Hematopoietic multipotent progenitor cell treated with erythropoietin and hydrocortisone succinate and interleukin-3 and kit ligand, for 4 days (in vitro differentiated cells): ENCODE measurements at regions not wholly inside any gene's neighbourhood (a gene's known extent, or its start where the extent isn't known, plus 50 kb on each side); places are given as distances from the start of the nearest gene placed in this dataset.
"Not testable (repeated sequence)": the region's sequence is repeated elsewhere in the genome, so short reads cannot be mapped to it uniquely, and the experiment has no call there.

ENCODE experiments used
- DNase-seq: peaks from one replicate; pipeline ENCODE4 v3.0.0-alpha.2; 2015

DNA sequence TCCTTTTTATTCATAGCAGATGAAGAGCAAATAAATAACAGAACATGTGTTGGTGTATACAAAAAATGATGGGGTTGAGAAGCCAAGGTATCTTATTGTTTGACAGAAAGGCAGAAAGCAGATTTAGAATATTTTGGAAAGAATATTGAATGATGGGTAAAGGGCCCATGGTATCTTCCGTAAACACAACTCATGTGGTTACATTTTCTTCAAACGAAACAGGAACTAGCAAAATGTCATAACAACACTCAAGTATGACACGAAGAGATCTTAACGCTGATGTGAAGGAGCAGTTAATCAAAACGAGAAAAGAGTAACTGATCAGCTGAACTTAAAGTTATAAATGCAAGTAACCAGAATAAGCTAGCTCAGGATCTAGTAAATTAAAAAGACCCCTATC, 195.7 kb upstream of the GK2 start:
- DNase-seq = peak; percentile 83

DNA sequence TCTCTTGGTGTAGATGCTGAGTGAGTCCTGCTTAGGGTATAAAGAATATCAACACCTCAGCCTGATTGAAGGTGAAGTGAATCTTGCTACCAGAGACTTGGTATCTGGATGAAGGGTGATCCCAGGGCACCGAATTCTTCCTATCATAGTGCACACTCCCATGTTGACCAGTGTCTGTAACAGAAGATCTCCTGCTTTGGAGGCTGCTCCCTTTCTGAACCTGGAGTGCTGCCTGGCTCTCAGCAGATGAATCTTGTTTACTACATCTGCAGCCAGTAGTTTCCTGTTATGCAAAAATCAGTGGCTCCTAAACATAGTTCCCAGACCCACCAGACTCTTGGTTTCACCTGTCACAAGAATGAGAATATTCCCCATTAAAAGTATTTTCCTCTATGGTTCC, 191.7 kb upstream of the GK2 start:
- no peak for DNase-seq

DNA sequence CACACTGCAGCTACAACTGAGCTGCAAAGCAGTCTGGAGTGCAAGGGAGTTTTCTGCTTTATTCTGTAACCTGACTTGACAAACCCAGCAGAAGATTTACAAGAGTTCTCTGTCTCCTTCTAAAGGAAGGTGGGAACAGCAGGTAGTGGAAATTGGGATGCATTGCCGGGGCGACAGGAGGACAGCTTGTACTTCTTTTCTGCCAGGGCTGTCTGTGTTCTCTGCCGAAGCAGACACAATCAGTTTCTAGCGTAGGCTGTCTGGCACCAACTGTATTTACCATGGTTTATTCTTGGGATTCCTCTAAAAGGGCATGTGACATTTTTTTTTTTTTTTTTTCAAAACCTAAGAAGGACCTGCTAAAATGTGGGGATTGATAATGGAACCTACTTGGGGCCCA, 190.8 kb upstream of the GK2 start:
- no peak for DNase-seq

DNA sequence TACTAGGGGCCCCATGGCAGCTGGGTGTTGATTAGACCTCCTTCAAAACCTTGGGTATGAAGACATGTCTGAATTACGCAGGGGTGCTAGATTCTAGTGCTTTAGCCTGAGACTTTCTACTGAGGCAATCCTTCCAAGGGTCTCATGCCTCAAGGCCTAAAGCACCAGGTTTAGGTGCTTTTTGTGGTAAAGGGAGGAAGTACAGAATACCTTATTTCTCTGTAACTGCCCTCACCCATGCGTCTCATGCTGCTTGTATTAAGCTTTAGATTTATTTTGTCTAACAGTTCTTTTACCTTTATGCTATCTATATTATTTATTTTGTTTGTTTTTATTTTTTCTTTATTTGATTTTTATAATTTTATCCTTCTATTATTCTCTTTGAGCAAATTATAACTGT, 190.2 kb upstream of the GK2 start:
- no peak for DNase-seq

DNA sequence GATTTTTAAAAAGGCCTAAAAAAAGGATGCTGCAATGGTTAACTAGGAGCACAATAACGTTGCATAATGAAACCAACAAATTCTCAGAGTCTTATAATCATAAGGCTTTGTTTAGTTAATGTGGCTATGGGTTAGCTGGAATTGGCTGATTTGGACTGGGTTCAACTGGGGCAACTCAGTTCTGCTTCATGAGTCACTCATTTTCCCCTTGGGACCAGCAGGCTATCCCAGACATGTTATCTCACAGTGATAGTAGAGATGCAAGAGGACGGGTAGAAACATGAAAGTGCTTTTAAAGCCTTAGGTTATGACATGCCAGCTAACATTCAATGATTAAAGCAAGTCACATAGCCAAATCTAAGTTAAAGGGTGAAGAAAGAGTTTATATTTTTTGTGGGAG, 189.2 kb upstream of the GK2 start:
- no peak for DNase-seq

DNA sequence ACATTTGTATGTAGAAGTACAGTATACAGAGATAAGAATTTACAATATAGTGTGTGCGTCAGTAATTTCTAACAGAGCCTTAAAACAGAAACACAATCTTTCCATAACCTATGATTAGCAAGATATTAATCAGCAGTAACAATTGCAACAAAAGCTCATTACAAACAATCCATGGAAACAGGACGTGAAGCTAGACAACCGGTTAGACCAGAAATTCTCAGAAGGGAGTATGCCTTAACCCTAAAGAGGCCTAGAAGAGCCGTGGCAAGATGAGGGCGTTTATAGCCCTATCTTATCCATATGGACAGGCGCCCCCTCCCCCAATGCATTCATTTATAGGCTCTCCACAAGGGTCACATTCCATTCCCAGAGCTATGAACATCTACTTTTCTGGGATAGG, 184.2 kb upstream of the GK2 start:
- not testable (repeated sequence) for DNase-seq

DNA sequence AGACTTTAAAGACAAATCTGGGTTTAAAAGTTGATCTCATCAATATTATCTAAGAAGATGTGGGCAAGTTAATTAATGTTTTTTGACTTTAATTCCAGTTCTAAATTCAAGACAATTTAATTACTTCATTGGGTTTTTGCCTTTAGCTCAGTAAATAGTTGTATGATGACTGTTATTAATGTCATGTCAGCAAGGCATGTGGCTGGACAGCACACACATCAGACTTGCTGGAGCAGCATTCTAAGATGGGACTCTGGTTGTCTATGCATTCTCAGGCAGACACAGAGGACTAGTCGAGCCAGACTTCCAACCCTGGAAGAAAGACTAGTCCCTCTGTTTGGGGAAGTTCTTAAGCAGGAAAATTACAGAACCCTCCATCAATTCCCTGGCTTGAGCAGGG, 180.7 kb upstream of the GK2 start:
- no peak for DNase-seq

DNA sequence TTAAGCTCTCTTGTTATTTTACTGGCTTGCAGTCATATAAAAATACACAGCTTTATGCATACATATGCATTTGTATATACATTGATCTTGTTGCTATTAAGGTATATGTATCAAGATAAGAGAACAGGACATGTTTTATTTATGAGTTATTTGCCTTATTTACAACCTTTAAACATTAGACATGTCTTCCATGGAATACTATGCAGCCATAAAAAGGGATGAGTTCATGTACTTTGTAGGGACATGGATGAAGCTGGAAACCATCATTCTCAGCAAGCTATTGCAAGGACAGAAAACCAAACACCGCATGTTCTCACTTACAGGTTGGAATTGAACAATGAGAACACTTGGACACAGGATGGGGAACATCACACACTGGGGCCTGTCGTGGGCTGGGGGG, 179.2 kb upstream of the GK2 start:
- DNase-seq = not testable (repeated sequence)

DNA sequence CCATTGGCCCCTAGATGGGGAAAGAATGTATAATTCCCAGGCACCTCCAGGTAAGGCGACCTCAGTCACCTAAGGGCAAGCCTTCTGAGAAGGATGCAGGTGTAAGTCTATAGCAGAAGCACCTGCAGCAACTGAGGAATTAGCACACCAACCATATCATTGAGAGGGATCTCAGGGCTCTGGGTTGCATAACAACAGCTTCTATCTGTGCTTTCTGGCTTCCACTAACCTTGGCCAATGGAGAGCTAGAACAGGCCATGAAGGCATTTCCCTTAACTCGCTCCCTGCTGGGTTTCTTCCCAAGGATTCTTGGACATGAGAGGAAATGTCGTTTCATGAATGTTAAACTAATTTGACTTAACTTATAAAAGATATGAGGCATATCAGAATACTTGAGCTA, 177.8 kb upstream of the GK2 start:
- DNase-seq = no peak

DNA sequence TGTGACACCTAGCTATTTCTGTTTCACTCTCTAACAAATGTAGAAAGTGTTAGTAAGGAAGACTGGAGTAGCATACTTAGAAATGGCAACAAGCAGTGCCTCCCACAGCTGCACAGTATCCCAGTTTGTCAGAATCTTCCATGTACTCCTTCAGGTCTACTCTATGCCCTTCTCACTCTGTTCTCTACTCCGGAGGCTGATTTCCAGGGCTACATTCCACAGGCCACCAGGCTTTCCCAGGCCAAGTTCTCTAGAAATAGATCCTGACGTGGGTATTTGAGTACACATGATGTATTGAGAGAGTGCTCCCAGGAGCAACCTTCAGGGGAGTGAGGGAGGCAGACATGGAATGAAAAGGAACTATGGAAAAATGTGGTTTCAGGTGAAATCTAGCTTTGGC, 177.3 kb upstream of the GK2 start:
- no peak for DNase-seq

DNA sequence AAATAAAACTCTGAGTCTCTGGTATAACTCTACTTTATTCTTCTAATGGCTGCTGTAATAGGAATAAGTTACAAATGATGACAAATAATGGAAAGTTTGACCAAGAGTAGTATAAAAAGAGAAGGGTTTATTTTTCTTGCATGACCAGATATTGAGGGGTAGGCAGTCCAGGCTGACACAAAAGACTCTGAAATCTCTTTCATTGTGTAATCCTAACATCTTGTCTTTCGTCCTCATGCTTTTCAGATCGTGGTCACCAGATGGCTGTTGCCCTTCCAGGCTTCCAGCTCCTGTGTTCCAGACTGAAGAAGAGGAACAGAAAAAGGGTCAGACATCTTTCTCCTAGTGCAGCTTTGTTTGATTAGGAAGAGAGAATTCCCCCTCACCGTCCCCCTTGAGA, 176.9 kb upstream of the GK2 start:
- DNase-seq = peak; percentile 36

DNA sequence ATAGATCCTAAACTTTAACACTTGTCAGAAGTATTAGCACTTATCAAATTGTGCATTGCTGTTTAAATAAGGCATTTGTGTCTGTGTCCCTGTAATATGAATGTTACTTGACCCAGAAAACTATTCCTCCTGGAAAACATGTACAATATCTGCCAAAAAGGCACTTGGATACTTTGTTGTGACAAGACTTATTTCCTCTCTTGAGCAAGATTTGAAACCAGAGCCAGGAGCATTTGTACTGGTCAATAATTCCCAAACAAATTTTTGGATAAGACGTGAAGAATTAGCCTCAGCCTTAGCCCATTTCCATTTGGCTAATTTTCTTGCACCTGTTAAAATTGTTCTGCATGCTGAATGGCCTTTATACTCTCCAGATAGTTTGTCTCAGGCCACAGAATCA, 176.3 kb upstream of the GK2 start:
- no peak for DNase-seq

DNA sequence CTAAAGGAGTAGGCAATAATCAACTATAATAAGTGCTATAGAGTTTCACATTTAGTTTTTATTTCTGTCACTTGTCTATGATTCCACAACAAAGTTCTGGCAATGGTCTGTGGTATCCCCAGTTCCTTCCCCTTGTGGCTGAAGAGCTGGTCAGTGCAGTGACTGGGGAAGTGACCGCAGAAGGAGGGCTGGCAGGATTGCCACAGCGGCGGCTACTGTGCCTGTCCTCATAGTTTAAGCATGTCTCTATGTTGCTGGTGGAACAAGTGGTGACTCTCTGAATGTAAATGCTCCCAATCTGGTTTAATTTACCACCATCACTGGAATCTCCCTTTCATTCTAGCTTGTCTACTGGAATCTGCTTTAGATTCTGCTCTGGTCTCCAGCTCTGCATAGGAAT, 170.6 kb upstream of the GK2 start:
- DNase-seq = peak; percentile 84

DNA sequence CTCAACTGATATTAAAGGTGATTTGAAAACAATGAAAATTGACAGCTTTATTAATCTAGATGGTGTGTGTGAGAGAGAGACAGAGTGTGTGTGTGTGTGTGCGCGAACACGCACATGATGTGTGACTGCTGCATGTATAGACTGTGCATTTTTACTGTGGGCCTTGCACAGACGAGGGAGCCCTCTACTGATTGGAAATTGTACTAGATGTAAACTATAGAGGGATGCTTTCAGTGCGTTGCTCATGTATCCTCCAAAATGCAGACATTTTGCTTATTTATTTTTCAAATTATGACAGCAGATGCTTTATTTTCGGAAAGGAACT, 168.4 kb upstream of the GK2 start:
- peak; percentile 82 for DNase-seq

DNA sequence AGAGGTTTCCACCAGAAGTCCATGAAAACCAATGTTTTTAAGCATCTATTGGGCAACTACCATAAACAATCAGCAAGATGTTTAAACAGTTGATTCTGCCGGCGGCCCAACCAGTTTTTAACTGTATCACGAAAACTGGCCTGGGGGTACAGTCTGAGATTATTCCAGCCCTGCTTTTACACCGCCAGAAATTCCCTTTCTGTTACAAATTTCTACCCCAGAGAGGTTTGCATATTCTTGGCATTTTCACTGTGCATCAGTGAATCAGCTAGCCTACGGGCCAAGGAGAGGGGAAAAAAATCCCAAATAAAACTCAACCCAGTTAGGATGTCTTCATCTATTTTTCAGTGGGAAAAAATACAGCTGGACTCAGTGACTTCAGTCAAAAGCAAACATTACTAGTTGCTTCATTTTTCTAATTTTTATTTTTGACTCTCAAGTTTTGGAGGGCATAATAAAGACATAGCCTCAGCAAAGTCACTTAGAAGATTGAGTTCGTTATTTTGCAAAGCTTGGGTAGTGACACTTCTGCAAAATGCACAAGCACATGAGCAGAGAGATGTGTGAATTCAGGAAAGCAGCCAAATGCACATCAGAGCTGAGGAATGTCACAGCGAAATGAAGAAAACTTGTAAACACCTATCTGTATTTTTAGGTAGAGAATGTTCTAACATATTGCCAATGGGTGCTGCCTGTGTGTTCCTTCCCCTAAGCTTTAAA, 167.8 kb upstream of the GK2 start:
- DNase-seq = no peak

DNA sequence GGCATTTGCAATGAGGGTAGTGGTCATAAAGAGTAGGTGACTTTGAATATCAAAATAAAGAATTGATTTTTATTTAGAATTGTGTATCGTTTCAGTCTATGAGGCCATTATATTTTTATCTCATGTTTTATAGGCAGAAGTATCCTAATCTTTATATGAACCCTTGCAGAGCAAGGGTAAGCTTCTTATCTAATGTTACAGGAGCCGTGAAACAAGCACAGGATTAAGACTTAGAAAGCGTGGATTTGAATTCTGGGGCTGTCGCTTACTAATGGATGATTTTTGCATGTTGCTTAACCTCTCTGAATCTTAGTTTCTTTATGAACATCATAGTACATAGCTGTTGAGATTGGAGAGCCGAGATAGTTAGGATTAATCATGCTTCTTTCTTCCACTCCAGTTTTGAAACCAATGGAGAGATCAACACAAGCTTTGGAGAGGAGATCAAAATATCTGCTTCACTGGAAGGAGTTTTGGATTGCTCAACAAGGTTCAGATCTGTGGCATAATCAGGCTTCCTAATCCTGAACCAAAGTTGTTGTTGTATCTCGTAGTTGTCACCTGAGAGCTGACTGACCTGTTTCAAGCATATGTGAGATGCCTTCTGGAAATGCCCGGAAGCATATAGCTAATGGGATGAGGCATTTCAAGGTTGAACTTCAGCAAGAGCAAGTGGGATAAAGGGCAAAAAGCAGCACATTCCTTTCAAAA, 166.9 kb upstream of the GK2 start:
- DNase-seq = no peak

DNA sequence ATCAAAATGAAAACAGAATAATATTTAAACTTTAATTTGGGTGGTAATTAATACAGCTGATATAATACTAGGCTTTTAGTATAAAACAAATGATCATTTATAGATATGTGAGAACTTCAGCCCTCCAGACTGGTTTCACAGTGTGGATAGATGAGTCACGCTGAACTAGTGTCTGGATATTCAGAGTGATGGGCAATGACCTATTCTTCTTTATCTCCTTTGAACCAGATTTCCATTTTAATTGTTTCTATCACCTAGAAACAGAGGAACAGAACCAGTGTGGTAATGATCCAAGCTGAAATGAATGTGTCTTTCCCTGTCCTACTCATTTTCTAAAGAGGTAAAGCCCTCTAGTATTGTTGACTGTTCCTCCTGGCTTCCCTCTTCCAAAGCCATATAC, 155.2 kb upstream of the GK2 start:
- DNase-seq = no peak

DNA sequence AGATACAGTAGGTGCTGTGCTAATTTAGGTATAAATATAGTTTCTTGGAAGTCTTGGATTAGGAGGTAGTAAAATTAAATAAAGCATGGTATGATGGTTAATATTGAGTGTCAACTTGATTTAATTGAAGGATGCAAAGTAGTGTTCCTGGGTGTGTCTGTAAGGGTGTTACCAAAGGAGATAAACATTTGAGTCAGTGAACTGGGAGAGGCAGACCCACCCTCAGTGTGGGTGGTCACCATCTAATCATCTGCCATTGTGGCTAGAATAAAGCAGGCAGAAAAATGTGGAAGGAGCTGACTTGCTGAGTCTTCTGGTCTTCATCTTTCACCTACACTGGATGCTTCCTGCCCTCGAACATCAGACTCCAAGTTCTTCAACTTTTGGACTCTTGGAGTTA, 153.7 kb upstream of the GK2 start:
- DNase-seq = peak; percentile 36

DNA sequence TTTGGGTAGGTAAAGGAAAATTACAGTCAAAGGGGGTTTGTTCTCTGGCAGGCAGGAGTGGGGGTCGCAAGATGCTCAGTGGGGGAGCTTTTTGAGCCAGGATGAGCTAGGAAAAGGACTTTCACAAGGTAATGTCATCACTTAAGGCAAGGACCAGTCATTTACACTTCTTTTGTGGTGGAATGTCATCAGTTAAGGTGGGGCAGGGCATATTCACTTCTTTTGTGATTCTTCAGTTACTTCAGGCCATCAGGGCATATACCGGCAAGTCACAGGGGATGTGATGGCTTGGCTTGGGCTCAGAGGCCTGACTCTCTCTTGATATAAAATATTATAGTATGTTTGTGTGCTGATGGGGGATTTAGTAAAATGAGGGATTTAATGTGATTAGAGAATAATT, 151.4 kb upstream of the GK2 start:
- not testable (repeated sequence) for DNase-seq

DNA sequence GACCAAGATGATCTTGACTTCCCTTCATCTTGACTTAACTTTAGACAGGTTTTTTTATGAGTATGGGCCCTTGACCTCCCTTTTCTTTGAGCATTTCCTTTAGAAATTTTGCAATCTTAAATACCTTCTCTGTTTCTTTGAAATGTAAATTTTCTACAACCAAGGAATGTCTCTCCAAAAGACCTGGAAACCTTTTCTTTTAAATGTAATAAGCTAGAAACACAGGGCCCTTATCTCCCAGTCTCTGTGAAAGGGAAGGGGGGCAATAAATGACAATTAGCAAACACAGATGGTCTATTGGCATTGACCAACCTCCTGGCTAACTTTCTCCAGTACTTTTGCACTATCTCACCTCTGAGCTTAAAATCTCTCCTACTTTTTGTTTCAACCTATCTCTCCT, 144.3 kb upstream of the GK2 start:
- DNase-seq = no peak

DNA sequence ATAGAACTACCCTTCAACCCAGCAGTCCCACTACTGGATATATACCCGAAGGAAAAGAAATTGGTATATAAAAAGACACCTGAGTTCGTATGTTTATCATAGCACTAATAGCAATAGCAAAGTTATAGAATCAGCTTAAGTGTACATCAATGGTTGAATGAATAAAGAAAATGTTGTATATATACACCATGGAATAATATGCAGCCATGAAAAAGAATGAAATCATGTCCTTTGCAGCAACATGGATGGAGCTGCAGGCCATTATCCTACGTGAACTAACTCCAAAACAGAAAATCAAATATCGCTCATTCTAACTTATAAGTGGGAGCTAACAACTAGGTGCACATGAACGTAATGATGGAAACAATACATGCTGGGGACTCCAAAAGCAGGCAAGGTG, 143.5 kb upstream of the GK2 start:
- DNase-seq = no peak

DNA sequence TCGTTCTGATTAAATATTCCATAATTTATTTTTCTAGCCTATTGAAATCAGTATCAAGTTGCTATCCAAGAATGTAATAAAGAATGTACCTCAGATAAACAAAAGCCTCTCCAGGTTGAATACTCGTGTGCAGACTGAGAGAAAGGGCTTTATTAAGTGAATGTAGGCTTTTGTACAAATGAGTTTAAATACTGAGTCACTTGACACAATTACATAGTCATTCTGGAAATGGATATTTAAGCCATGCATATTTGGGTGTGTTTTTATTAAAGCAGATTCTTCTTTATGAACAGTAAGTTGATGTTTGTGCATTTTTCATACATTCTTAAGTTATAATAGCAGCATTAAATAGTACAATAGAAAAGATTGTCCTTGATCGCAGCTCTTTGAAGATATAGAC, 139.8 kb upstream of the GK2 start:
- no peak for DNase-seq

DNA sequence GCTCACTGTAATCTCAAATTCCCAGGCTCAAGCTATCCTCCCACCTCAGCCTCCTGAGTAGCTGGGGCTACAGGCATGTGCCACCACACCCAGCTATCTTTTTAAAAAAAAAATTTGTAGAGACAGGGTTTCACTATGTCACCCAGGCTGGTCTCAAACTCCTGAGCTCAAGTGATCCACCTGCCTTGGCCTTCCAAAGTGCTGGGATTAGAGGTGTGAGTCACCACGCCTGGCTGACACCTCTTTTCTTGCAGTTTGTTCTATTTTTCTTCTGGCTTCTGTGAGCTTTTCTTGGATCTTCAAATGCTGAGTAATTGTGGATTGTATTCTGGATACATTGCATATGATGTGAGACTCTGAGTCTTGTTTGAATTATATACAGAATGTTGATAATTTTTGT, 137.3 kb upstream of the GK2 start:
- not testable (repeated sequence) for DNase-seq

DNA sequence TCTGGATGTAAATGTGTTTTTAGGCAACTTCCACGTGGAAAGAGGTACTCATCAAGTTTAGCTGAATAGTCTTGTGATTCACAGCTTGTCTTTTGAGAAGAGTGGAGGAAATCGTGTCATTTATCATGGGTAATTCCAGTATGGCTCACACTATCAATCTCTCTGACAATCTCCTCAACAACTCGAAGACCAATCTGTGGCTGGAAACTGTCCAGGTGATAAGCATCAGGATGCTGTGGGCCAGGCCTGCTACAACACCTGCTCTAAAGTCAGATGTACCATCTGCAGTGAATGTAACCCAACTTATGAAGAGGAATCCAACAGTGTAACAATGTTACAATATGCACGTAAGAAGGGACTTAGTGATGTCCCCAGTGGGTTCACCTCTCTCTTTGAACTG, 132.1 kb upstream of the GK2 start:
- no peak for DNase-seq

DNA sequence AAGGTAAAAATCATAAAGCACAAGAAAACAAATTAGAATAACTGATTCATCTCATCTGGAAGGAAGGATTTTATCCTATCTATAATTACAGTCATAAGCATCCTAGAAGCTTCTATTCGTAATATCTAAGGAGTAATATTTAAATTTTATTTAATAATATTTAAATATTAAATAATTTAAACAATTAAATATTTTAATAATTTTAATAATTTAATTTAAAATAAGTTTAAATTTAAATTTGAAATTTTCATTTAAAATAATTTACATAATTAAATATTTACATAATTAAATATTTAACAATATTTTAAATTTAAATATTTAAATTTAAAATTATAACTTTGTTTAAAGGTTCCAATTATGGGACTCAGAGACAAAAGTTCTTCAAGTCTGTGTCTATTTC, 127.5 kb upstream of the GK2 start:
- no peak for DNase-seq
